OCI-LY3 (cell line): ENCODE measurements at regions not wholly inside any gene's neighbourhood (a gene's known extent, or its start where the extent isn't known, plus 50 kb on each side); places are given as distances from the start of the nearest gene placed in this dataset.

Source experiments
- CTCF ChIP-seq: fragments of 200-600, 300-600 bp; sonication (generic); IDR thresholded peaks from 2 replicates; pipeline ENCODE4 v1.5.1; 2014; ENCODE audit warnings: antibody characterized with exemption, low read length, low read depth
- EZH2phosphoT487 ChIP-seq: fragments of 200-600 bp; shearing (Covaris generic); IDR thresholded peaks from 2 replicates; pipeline ENCODE4 v1.6.1; 2018; ENCODE audit warnings: antibody characterized with exemption, mixed run types, low read depth

GRCh38 chr12:115075552-115076170, 391.7 kb upstream of the TBX3 start:
- TF ChIP-seq EZH2phosphoT487 (no peak), CTCF (no peak)
